ENCODE measurements at regions not wholly inside any gene's neighbourhood (a gene's known extent, or its start where the extent isn't known, plus 50 kb on each side); places are given as distances from the start of the nearest gene placed in this dataset.

DNA sequence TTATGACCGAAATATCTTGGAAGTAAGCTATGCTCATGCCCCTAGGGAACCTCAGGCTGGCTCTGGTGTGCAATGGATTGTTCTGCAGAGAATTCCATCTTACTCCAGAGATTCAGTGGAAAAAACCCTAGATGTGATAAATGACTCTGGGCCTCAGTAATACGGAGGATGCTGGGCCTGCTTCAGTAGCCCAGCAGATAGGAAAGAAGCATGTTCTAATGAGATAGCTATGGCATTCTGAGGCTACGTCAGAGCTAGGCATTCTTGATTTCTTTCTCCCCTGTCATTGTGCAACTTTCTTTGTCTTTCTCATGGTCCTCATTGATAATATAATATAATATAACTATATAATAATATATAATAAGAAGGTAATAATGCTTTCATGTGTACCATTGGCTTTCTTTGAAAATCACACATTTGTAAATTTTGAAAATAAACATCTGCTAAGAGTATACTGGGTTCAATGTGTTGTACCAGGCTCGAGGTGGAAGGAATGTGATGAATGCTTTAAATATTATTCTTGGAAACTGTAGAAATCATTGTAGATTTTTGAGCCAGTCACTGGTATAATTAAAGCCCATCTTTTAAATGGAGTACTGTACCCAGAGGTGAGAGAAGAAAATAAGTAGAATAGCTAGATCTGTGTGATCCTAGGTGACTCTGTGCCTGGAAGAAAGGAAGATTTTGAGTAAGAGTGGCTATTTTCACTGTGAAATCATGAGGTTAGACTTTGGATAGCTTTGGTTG lies 152.0 kb downstream of the IL15 start:
- H3K4me2 ChIP-seq (ENCODE audit: low read length), result no peak overlapping the region

DNA sequence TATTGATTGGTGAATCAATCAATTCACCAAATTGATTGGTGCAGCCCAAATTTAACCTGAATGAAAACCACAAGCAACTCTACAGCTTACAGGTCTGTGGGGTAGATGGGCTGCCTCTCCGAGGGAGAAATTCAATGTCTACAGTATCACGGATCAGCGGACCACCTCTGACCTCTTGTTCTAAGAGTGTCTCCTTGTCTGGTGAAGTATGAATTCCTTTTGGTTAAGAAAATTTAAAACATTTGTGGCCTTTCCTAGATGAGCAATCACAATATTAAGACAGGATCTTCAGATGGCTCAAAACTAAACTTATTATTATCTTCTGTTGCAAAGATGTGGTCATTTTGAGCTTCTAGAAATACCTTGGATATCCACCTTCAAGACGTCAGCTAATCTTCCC lies 153.3 kb downstream of the IL15 start:
- no peaks in the 10 kb centered on the region for H3K79me2 ChIP-seq (replicated peaks; ENCODE audit: insufficient read depth, low read length)
- no peaks in the 10 kb centered on the region for H4K20me1 ChIP-seq (ENCODE audit: insufficient read depth)
- no peaks in the 10 kb centered on the region for H3K9me2 ChIP-seq (ENCODE audit: insufficient read depth, low read length)
- no peak overlapping the region for H3K4me2 ChIP-seq (ENCODE audit: low read length)
- no peak overlapping the region for H3K4me3 ChIP-seq (ENCODE audit: low read length)
- no peak overlapping the region for H3K9ac ChIP-seq (ENCODE audit: low read length)
- H3K36me3 ChIP-seq (ENCODE audit: insufficient read depth, low read length), result no peaks in the 10 kb centered on the region
- H2AFZ ChIP-seq (ENCODE audit: low read depth, low read length), result no peak overlapping the region
- no peak overlapping the region for H3K27ac ChIP-seq (ENCODE audit: low read length)
- H3K9me3 ChIP-seq (ENCODE audit: low read length), result no peaks in the 10 kb centered on the region
- H3K27me3 ChIP-seq (ENCODE audit: insufficient read depth, low read depth, low read length), result no peaks in the 10 kb centered on the region
- TF ChIP-seq EZH2 (IDR thresholded peaks at IDR 0.05; ENCODE audit: borderline replicate concordance, insufficient read depth, low read length, poor library complexity, severe bottlenecking) (no peak), EP300 (conservative IDR thresholded peaks at IDR 0.05; ENCODE audit: poor library complexity, severe bottlenecking) (no peak), POLR2AphosphoS5 (IDR thresholded peaks at IDR 0.05) (no peak), MXI1 (conservative IDR thresholded peaks at IDR 0.05; ENCODE audit: poor library complexity, severe bottlenecking) (no peak), TAF1 (IDR thresholded peaks at IDR 0.05; ENCODE audit: low read depth) (no peak), SMC3 (conservative IDR thresholded peaks at IDR 0.05; ENCODE audit: poor library complexity) (no peak), RAD21 (conservative IDR thresholded peaks at IDR 0.05) (no peak)
- TF ChIP-seq, protein P1, sequence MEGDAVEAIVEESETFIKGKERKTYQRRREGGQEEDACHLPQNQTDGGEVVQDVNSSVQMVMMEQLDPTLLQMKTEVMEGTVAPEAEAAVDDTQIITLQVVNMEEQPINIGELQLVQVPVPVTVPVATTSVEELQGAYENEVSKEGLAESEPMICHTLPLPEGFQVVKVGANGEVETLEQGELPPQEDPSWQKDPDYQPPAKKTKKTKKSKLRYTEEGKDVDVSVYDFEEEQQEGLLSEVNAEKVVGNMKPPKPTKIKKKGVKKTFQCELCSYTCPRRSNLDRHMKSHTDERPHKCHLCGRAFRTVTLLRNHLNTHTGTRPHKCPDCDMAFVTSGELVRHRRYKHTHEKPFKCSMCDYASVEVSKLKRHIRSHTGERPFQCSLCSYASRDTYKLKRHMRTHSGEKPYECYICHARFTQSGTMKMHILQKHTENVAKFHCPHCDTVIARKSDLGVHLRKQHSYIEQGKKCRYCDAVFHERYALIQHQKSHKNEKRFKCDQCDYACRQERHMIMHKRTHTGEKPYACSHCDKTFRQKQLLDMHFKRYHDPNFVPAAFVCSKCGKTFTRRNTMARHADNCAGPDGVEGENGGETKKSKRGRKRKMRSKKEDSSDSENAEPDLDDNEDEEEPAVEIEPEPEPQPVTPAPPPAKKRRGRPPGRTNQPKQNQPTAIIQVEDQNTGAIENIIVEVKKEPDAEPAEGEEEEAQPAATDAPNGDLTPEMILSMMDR (IDR thresholded peaks at IDR 0.05; ENCODE audit: poor library complexity, severe bottlenecking), result no peak
- TF ChIP-seq, protein P2, sequence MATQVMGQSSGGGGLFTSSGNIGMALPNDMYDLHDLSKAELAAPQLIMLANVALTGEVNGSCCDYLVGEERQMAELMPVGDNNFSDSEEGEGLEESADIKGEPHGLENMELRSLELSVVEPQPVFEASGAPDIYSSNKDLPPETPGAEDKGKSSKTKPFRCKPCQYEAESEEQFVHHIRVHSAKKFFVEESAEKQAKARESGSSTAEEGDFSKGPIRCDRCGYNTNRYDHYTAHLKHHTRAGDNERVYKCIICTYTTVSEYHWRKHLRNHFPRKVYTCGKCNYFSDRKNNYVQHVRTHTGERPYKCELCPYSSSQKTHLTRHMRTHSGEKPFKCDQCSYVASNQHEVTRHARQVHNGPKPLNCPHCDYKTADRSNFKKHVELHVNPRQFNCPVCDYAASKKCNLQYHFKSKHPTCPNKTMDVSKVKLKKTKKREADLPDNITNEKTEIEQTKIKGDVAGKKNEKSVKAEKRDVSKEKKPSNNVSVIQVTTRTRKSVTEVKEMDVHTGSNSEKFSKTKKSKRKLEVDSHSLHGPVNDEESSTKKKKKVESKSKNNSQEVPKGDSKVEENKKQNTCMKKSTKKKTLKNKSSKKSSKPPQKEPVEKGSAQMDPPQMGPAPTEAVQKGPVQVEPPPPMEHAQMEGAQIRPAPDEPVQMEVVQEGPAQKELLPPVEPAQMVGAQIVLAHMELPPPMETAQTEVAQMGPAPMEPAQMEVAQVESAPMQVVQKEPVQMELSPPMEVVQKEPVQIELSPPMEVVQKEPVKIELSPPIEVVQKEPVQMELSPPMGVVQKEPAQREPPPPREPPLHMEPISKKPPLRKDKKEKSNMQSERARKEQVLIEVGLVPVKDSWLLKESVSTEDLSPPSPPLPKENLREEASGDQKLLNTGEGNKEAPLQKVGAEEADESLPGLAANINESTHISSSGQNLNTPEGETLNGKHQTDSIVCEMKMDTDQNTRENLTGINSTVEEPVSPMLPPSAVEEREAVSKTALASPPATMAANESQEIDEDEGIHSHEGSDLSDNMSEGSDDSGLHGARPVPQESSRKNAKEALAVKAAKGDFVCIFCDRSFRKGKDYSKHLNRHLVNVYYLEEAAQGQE (IDR thresholded peaks at IDR 0.05; ENCODE audit: borderline replicate concordance), result no peak
- H3F3A ChIP-seq (ENCODE audit: insufficient read depth, low read length, poor library complexity, severe bottlenecking), result no peaks in the 10 kb centered on the region

More for the DNA sequence above, 152.0 kb downstream of the IL15 start:
- H3K27me3 ChIP-seq (ENCODE audit: insufficient read depth, low read depth, low read length), result no peaks in the 10 kb centered on the region
- no peak overlapping the region for H3K4me3 ChIP-seq (ENCODE audit: low read length)
- H3K79me2 ChIP-seq (replicated peaks; ENCODE audit: insufficient read depth, low read length), result no peaks in the 10 kb centered on the region
- no peak for TF ChIP-seq EZH2 (IDR thresholded peaks at IDR 0.05; ENCODE audit: borderline replicate concordance, insufficient read depth, low read length, poor library complexity, severe bottlenecking)
- TF ChIP-seq, protein P1 (IDR thresholded peaks at IDR 0.05; ENCODE audit: poor library complexity, severe bottlenecking), result no peak
- no peak for TF ChIP-seq POLR2AphosphoS5 (IDR thresholded peaks at IDR 0.05)
- no peak for TF ChIP-seq RAD21 (conservative IDR thresholded peaks at IDR 0.05)
- no peak for TF ChIP-seq SMC3 (conservative IDR thresholded peaks at IDR 0.05; ENCODE audit: poor library complexity)
- no peak for TF ChIP-seq EP300 (conservative IDR thresholded peaks at IDR 0.05; ENCODE audit: poor library complexity, severe bottlenecking)
- TF ChIP-seq MXI1 (conservative IDR thresholded peaks at IDR 0.05; ENCODE audit: poor library complexity, severe bottlenecking), result no peak
- TF ChIP-seq, protein P2 (IDR thresholded peaks at IDR 0.05; ENCODE audit: borderline replicate concordance), result no peak
- no peak for TF ChIP-seq TAF1 (IDR thresholded peaks at IDR 0.05; ENCODE audit: low read depth)
- no peaks in the 10 kb centered on the region for H3K9me2 ChIP-seq (ENCODE audit: insufficient read depth, low read length)
- H4K20me1 ChIP-seq (ENCODE audit: insufficient read depth), result no peaks in the 10 kb centered on the region
- H3K27ac ChIP-seq (ENCODE audit: low read length), result no peak overlapping the region
- no peaks in the 10 kb centered on the region for H3K36me3 ChIP-seq (ENCODE audit: insufficient read depth, low read length)
- no peak overlapping the region for H3K9ac ChIP-seq (ENCODE audit: low read length)
- H3F3A ChIP-seq (ENCODE audit: insufficient read depth, low read length, poor library complexity, severe bottlenecking), result no peaks in the 10 kb centered on the region
- no peak overlapping the region for H2AFZ ChIP-seq (ENCODE audit: low read depth, low read length)
- no peaks in the 10 kb centered on the region for H3K9me3 ChIP-seq (ENCODE audit: low read length)

Measured in neural cell (in vitro differentiated cells).